B cell (primary cell): ENCODE measurements at regions not wholly inside any gene's neighbourhood (a gene's known extent, or its start where the extent isn't known, plus 50 kb on each side); places are given as distances from the start of the nearest gene placed in this dataset.

Source experiments
- ATAC-seq: fragments of 200-7000 bp; cut with Tn5 transposase; one replicate; pipeline ENCODE4 v1.10.0; 2021; ENCODE audit warnings: low read depth, mild to moderate bottlenecking, moderate number of reproducible peaks, moderate library complexity
- CTCF ChIA-PET: fragments of 350-600 bp; sonication (Branson Sonifier 250); formaldehyde crosslinking; loops from one replicate; lab custom pipeline; 2021; ENCODE audit warnings: antibody characterized with exemption, inconsistent platforms; lab: Charles Lee
- POLR2A ChIA-PET: fragments of 350-600 bp; sonication (Branson Sonifier 250); formaldehyde crosslinking; loops from one replicate; lab custom pipeline; 2021; ENCODE audit warnings: antibody characterized with exemption; lab: Charles Lee
- DNase-seq: peaks from one replicate; pipeline ENCODE4 v3.0.0; 2013
- H2AFZ ChIP-seq: 2 replicates; pipeline ENCODE4 v1.6.1; 2012; ENCODE audit warnings: mild to moderate bottlenecking, low read depth, low read length; ENCODE audit not compliant: insufficient read depth, poor library complexity, severe bottlenecking
- H3K27ac ChIP-seq, 2 donors: 1 replicate in 1 of 2; 2 replicates in 1 of 2; pipeline ENCODE4 v1.5.1; 2012 to 2013; ENCODE audit warnings: low read length in 2 of 2, mild to moderate bottlenecking in 2 of 2, moderate library complexity in 1 of 2
- H3K27me3 ChIP-seq, 4 experiments: fragments of 200-600 bp in 1 of 4; sonication (generic) in 1 of 4; replicated peaks in 1 of 4; 1 replicate in 2 of 4; 2 replicates in 2 of 4; pipeline versions ENCODE4 v1.6.1 to v1.7.0; 2013 to 2016; ENCODE audit warnings: low read length in 3 of 4, mild to moderate bottlenecking in 2 of 4, mixed read lengths in 1 of 4, moderate library complexity in 1 of 4; ENCODE audit not compliant: insufficient read depth in 4 of 4, control insufficient read depth in 3 of 4; ENCODE audit errors: control extremely low read depth in 1 of 4
- H3K36me3 ChIP-seq, 2 experiments: replicated peaks in 1 of 2; 1 replicate in 1 of 2; 2 replicates in 1 of 2; pipeline versions ENCODE4 v1.6.1 to v1.7.1; 2013; ENCODE audit warnings: low read length in 1 of 2; ENCODE audit not compliant: insufficient read depth in 2 of 2, control insufficient read depth in 1 of 2; ENCODE audit errors: control extremely low read depth in 1 of 2, extremely low read depth in 1 of 2
- H3K4me1 ChIP-seq, 2 donors: fragments of 200-600 bp in 1 of 2; sonication (generic) in 1 of 2; 1 replicate in 1 of 2; 2 replicates in 1 of 2; pipeline versions ENCODE4 v1.5.1 to v1.6.1; 2013 to 2017; ENCODE audit warnings: low read length in 2 of 2; ENCODE audit not compliant: control insufficient read depth in 2 of 2, insufficient read depth in 2 of 2
- H3K4me2 ChIP-seq: replicated peaks from 2 replicates; pipeline ENCODE3; 2012; ENCODE audit warnings: mild to moderate bottlenecking, low read depth, low read length; ENCODE audit not compliant: poor library complexity, severe bottlenecking
- H3K4me3 ChIP-seq, 5 experiments: fragments of 200-600 bp in 1 of 5; sonication (generic) in 1 of 5; 1 replicate in 3 of 5; 2 replicates in 2 of 5; pipeline versions ENCODE4 v1.5.1 to v1.7.0; 2011 to 2016; ENCODE audit warnings: low read length in 4 of 5, mild to moderate bottlenecking in 4 of 5, low read depth in 2 of 5, control low read depth in 1 of 5, moderate library complexity in 1 of 5; ENCODE audit not compliant: insufficient read depth in 1 of 5; ENCODE audit errors: control extremely low read depth in 1 of 5, extremely low read depth in 1 of 5
- H3K79me2 ChIP-seq: fragments of 200-600 bp; sonication (generic); one replicate; pipeline ENCODE4 v1.6.0; 2016; ENCODE audit warnings: low read length; ENCODE audit not compliant: control insufficient read depth, insufficient read depth
- H3K9ac ChIP-seq: fragments of 200-600 bp; sonication (generic); 2 replicates; pipeline ENCODE4 v1.6.1; 2017; ENCODE audit warnings: mild to moderate bottlenecking, low read length, moderate library complexity
- H3K9me3 ChIP-seq, 3 donors: one replicate each; pipeline versions ENCODE4 v1.6.1 to v1.7.1; 2013; ENCODE audit warnings: low read length in 2 of 3; ENCODE audit not compliant: control insufficient read depth in 2 of 3, insufficient read depth in 1 of 3; ENCODE audit errors: control extremely low read depth in 1 of 3
- H4K20me1 ChIP-seq: 2 replicates; pipeline ENCODE4 v1.6.0; 2012; ENCODE audit warnings: mild to moderate bottlenecking, low read length; ENCODE audit not compliant: insufficient read depth, control insufficient read depth, poor library complexity, severe bottlenecking
- H3K27ac Mint-ChIP-seq: one replicate; pipeline ENCODE4 v1.8.0; 2021; ENCODE audit warnings: mixed read lengths
- H3K27me3 Mint-ChIP-seq: one replicate; pipeline ENCODE4 v1.8.0; 2021; ENCODE audit warnings: mixed read lengths
- H3K4me1 Mint-ChIP-seq: one replicate; pipeline ENCODE4 v1.8.0; 2021; ENCODE audit warnings: mixed read lengths
- H3K4me3 Mint-ChIP-seq: one replicate; pipeline ENCODE4 v1.8.0; 2021; ENCODE audit warnings: mixed read lengths
- H3K9me3 Mint-ChIP-seq: one replicate; pipeline ENCODE4 v1.8.0; 2022; ENCODE audit warnings: mixed read lengths; ENCODE audit not compliant: insufficient read depth
- CTCF ChIP-seq: fragments of 200-600 bp; IDR thresholded peaks from one replicate; pipeline ENCODE4 v1.8.0; 2022; ENCODE audit warnings: antibody characterized with exemption, mild to moderate bottlenecking
- EZH2 ChIP-seq: IDR thresholded peaks from 2 replicates; pipeline ENCODE4 v1.6.1; 2012; ENCODE audit warnings: borderline replicate concordance, low read depth, mild to moderate bottlenecking, moderate library complexity, low read length; ENCODE audit not compliant: insufficient read depth, poor library complexity, severe bottlenecking
- WGBS: methylation state at CpG from one replicate; pipeline ENCODE4 v1.1.5; 2013; ENCODE audit warnings: missing lambda C conversion rate; ENCODE audit not compliant: insufficient coverage; 5-methylcytosine and 5-hydroxymethylcytosine counted together
- intact Hi-C: fragments of 100-400 bp; cut with micrococcal nuclease; formaldehyde crosslinking; loops from one replicate; pipeline ENCODE4 v1.10.0; 2022

DNA sequence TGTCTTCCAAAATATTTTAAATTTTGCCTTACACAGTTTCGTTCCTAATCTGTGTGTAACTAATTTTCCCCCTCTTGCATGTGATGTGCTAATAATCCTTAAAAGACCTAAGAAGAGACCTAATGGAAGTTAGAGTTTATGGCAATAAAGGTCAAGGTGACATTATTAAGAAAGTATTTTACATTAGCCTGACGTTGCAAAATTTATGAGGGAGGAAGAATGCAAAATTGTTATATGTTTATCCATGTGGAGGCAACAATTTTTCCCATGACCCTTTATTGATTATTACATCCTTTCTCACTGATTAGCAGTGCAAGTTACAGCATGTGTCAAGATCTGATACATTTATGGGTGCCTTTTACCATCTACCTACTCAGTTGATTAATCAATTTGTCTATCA, 373.8 kb upstream of the ROBO1 start:
- Mint-ChIP-seq H3K27ac (no peak overlapping the region), H3K27me3 (no peaks in the 10 kb centered on the region), H3K4me1 (no peaks in the 10 kb centered on the region), H3K9me3 (peaks cover 2% of the 10 kb centered on the region), H3K4me3 (no peak overlapping the region)
- Histone ChIP-seq H3K27me3 (no peaks in the 10 kb centered on the region), H3K79me2 (no peaks in the 10 kb centered on the region), H3K9ac (no peak overlapping the region), H2AFZ (no peak overlapping the region), H3K4me3 (no peak overlapping the region), H3K4me1 (no peaks in the 10 kb centered on the region), H3K4me2 (no peak overlapping the region), H3K27ac (no peak overlapping the region), H3K9me3 (no peaks in the 10 kb centered on the region), H3K36me3 (no peaks in the 10 kb centered on the region), H4K20me1 (no peaks in the 10 kb centered on the region)
- intact Hi-C loops = no loop called here
- TF ChIP-seq CTCF (no peak), EZH2 (no peak)
- WGBS = no CpG with 5 or more reads among the region's 2 CpGs
- DNase-seq = no peak
- ChIA-PET CTCF (no interaction called here), POLR2A (no interaction called here)
- ATAC-seq = no peak

DNA sequence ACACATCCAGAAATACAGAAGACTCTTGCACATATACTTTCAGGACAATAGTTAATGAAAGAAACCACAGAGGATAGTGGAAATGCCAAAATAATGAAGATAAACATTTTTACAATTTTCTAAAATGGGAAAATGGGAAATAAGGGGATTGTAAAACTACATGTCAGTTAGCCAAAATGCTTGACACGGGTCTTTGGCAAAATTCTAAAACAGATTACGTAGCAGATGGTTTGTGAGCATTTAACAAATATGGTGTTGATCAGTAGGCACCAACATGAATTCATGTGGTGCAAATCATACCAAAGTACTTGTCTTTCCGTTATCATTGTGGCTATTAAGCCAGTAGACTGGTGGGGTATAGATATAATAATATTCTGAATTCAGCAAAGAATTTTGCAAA, 348.5 kb upstream of the ROBO1 start:
- Histone ChIP-seq H3K9me3 (peaks cover 0 to 4% (median 0%) of the 10 kb centered on the region in 3 donors), H3K4me2 (no peak overlapping the region), H3K9ac (no peak overlapping the region), H3K4me1 (no peaks in the 10 kb centered on the region), H4K20me1 (no peaks in the 10 kb centered on the region), H2AFZ (no peak overlapping the region), H3K4me3 (no peak overlapping the region), H3K27me3 (no peaks in the 10 kb centered on the region), H3K36me3 (no peaks in the 10 kb centered on the region), H3K79me2 (no peaks in the 10 kb centered on the region), H3K27ac (no peak overlapping the region)
- Mint-ChIP-seq H3K27ac (no peak overlapping the region), H3K9me3 (peaks cover 8% of the 10 kb centered on the region), H3K4me3 (no peak overlapping the region), H3K4me1 (no peaks in the 10 kb centered on the region), H3K27me3 (no peaks in the 10 kb centered on the region)
- CTCF ChIA-PET = no interaction called here
- intact Hi-C loops = no loop called here
- ATAC-seq = no peak
- POLR2A ChIA-PET = no interaction called here
- WGBS = 80% methylated on average over 1 of the region's 3 CpGs
- no peak for DNase-seq
- TF ChIP-seq CTCF = no peak
- TF ChIP-seq EZH2 = no peak
